ENCODE measurements at regions not wholly inside any gene's neighbourhood (a gene's known extent, or its start where the extent isn't known, plus 50 kb on each side); places are given as distances from the start of the nearest gene placed in this dataset.

- no peak overlapping the region for H2AFZ ChIP-seq (ENCODE audit: low read length)
- H3K9me3 ChIP-seq (replicated peaks; ENCODE audit: insufficient read depth, low read length) = no peaks in the 10 kb centered on the region
- no peaks in the 10 kb centered on the region for H3K27me3 ChIP-seq (replicated peaks; ENCODE audit: insufficient read depth, low read length)
- no peaks in the 10 kb centered on the region for H3K79me2 ChIP-seq (ENCODE audit: low read length)
- no peaks in the 10 kb centered on the region for H3F3A ChIP-seq (ENCODE audit: insufficient read depth, low read length)
- no peaks in the 10 kb centered on the region for H4K20me1 ChIP-seq (ENCODE audit: insufficient read depth, low read length)
- H3K9me2 ChIP-seq (replicated peaks; ENCODE audit: insufficient read depth, low read length) = no peaks in the 10 kb centered on the region
- H3K4me3 ChIP-seq (ENCODE audit: low read length) = no peak overlapping the region
- TF ChIP-seq, protein P1, sequence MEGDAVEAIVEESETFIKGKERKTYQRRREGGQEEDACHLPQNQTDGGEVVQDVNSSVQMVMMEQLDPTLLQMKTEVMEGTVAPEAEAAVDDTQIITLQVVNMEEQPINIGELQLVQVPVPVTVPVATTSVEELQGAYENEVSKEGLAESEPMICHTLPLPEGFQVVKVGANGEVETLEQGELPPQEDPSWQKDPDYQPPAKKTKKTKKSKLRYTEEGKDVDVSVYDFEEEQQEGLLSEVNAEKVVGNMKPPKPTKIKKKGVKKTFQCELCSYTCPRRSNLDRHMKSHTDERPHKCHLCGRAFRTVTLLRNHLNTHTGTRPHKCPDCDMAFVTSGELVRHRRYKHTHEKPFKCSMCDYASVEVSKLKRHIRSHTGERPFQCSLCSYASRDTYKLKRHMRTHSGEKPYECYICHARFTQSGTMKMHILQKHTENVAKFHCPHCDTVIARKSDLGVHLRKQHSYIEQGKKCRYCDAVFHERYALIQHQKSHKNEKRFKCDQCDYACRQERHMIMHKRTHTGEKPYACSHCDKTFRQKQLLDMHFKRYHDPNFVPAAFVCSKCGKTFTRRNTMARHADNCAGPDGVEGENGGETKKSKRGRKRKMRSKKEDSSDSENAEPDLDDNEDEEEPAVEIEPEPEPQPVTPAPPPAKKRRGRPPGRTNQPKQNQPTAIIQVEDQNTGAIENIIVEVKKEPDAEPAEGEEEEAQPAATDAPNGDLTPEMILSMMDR (IDR thresholded peaks at IDR 0.05; ENCODE audit: low read length) = peak; percentile 52
- no peak for TF ChIP-seq EZH2 (optimal IDR thresholded peaks at IDR 0.05; ENCODE audit: low read depth, low read length)
- no peak overlapping the region for H3K9ac ChIP-seq (ENCODE audit: low read length)
- no peaks in the 10 kb centered on the region for H3K4me1 ChIP-seq (ENCODE audit: low read length)
- no peak overlapping the region for H3K27ac ChIP-seq (ENCODE audit: low read length)
- H3K4me2 ChIP-seq (ENCODE audit: low read depth, low read length) = no peak overlapping the region
- no peak for DNase-seq
- H3K36me3 ChIP-seq (replicated peaks; ENCODE audit: insufficient read depth, low read length) = no peaks in the 10 kb centered on the region
Observed at GRCh38 chr12:118850244-118850825, 131.0 kb upstream of the SRRM4 start.

DNA sequence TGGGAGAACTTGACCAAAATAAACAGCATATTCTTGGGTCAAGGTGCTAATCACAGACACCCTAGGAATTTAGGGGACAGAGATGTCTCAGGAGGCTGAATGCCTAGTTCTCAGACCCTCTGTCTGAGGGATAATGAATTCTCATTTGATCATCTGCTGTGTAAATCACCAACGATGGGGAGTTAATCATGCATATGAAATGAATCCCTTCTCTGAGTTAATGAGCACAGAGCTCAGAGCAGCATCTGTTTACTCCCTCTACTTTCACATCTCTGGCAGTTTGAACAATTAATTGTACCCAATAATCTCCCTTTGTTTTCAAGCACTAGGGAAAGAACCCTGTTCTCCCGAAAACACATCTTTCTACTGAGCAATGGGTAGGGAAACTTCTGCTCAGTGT, 129.4 kb upstream of the SRRM4 start:
- H3K4me3 ChIP-seq (ENCODE audit: low read length) = no peak overlapping the region
- TF ChIP-seq EZH2 (optimal IDR thresholded peaks at IDR 0.05; ENCODE audit: low read depth, low read length) = no peak
- no peak for TF ChIP-seq EZH2phosphoT487 (IDR thresholded peaks at IDR 0.05; ENCODE audit: low read length)
- TF ChIP-seq, protein P1 (IDR thresholded peaks at IDR 0.05; ENCODE audit: low read length) = no peak
- no peaks in the 10 kb centered on the region for H3K9me3 ChIP-seq (replicated peaks; ENCODE audit: insufficient read depth, low read length)
- H3K4me2 ChIP-seq (ENCODE audit: low read depth, low read length) = no peak overlapping the region
- no peaks in the 10 kb centered on the region for H4K20me1 ChIP-seq (ENCODE audit: insufficient read depth, low read length)
- DNase-seq = no peak
- H3F3A ChIP-seq (ENCODE audit: insufficient read depth, low read length) = no peaks in the 10 kb centered on the region
- H3K9me2 ChIP-seq (replicated peaks; ENCODE audit: insufficient read depth, low read length) = no peaks in the 10 kb centered on the region
- no peaks in the 10 kb centered on the region for H3K4me1 ChIP-seq (ENCODE audit: low read length)
- no peaks in the 10 kb centered on the region for H3K36me3 ChIP-seq (replicated peaks; ENCODE audit: insufficient read depth, low read length)
- no peak overlapping the region for H2AFZ ChIP-seq (ENCODE audit: low read length)
- no peaks in the 10 kb centered on the region for H3K27me3 ChIP-seq (replicated peaks; ENCODE audit: insufficient read depth, low read length)
- no peak overlapping the region for H3K9ac ChIP-seq (ENCODE audit: low read length)
- H3K79me2 ChIP-seq (ENCODE audit: low read length) = no peaks in the 10 kb centered on the region
- H3K27ac ChIP-seq (ENCODE audit: low read length) = no peak overlapping the region

DNA sequence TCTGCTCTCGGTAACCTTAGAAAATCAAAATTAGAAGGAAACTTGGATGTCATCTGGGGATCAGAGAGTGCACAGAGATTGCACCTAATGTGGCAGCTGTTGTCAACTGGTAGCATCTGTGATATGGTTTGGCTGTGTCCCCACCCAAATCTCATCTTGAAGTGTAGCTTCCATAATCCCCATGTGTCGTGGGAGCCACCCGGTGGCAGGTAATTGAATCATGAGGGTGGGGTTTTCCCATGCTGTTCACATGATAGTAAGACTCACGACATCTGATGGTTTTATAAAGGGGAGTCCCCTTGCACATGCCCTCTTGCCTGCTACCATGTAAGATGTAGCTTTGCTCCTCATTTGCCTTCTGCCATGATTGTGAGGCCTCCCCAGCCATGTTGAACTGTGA, 127.7 kb upstream of the SRRM4 start:
- TF ChIP-seq EZH2 (optimal IDR thresholded peaks at IDR 0.05; ENCODE audit: low read depth, low read length) (no peak), EZH2phosphoT487 (IDR thresholded peaks at IDR 0.05; ENCODE audit: low read length) (no peak)
- TF ChIP-seq, protein P1 (IDR thresholded peaks at IDR 0.05; ENCODE audit: low read length) = no peak
- no peak overlapping the region for H3K27ac ChIP-seq (ENCODE audit: low read length)
- H3K27me3 ChIP-seq (replicated peaks; ENCODE audit: insufficient read depth, low read length) = no peaks in the 10 kb centered on the region
- no peak overlapping the region for H3K9ac ChIP-seq (ENCODE audit: low read length)
- H3K4me3 ChIP-seq (ENCODE audit: low read length) = no peak overlapping the region
- no peaks in the 10 kb centered on the region for H3K9me3 ChIP-seq (replicated peaks; ENCODE audit: insufficient read depth, low read length)
- H3K9me2 ChIP-seq (replicated peaks; ENCODE audit: insufficient read depth, low read length) = no peaks in the 10 kb centered on the region
- H3F3A ChIP-seq (ENCODE audit: insufficient read depth, low read length) = no peaks in the 10 kb centered on the region
- no peaks in the 10 kb centered on the region for H3K36me3 ChIP-seq (replicated peaks; ENCODE audit: insufficient read depth, low read length)
- no peak overlapping the region for H3K4me2 ChIP-seq (ENCODE audit: low read depth, low read length)
- DNase-seq = no peak
- H2AFZ ChIP-seq (ENCODE audit: low read length) = no peak overlapping the region
- no peaks in the 10 kb centered on the region for H3K79me2 ChIP-seq (ENCODE audit: low read length)
- H3K4me1 ChIP-seq (ENCODE audit: low read length) = no peaks in the 10 kb centered on the region
- no peaks in the 10 kb centered on the region for H4K20me1 ChIP-seq (ENCODE audit: insufficient read depth, low read length)
